NCI-H774 (cell line): ENCODE measurements at regions not wholly inside any gene's neighbourhood (a gene's known extent, or its start where the extent isn't known, plus 50 kb on each side); places are given as distances from the start of the nearest gene placed in this dataset.

Source experiments
- DNase-seq: peaks from one replicate; lab custom pipeline; 2025; lab: John Stamatoyannopoulos, UW

DNA sequence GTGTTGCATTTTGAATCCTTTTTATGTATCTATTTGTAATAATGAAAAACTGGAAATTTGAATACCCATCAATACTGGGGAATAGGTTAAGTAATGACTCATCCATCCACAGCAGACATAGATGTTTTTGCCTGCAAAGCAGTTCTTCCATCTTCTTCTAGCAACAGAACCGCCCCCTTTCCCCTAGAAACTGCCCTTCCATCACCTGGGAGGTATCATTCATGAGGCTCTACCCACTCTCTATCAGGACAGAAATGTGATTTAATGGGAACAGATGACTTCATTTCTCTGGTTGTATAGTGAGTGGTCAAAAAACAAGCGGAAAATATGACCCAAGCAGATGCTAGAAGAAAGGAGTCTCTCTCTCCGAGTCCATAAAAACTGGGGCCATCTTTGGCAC lies 532.8 kb downstream of the UQCRFS1 start:
- DNase-seq = no peak

DNA sequence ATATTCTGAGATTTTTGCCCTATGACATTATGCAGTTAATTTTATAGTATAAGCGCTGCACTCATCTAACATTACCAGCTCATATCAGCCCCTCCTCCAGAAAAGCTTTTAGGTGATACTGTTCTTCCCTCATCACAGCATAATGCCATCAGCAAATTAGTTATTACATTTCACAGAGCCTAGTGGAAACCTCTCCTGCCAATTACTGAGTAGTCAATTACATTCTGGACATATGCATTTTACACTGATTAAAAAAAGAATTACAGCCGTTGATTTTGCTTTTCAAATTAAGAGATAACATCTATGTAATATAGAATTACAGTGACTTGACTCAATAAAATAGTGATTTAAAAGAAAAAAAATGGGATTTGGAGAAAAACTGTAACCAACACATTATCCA lies 542.1 kb downstream of the UQCRFS1 start:
- DNase-seq = no peak

DNA sequence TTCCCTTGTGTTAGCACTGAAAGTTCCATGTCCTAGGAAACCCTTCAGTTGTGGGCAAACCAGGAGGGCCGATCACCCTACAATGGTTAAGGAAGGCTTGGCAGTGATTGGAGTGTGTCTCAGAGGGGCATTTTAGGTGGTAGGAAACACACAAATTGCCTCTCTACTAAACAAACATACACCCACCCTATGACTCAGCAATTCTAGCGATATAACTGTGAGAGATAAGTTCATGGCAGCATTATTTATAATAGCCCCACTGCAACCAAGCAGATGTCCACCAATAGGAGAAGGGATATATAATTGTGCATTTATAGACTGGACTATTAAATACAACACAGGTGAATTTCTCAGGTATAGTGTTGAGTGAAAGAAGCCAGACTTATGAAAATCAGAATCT lies 543.1 kb downstream of the UQCRFS1 start:
- DNase-seq = no peak

DNA sequence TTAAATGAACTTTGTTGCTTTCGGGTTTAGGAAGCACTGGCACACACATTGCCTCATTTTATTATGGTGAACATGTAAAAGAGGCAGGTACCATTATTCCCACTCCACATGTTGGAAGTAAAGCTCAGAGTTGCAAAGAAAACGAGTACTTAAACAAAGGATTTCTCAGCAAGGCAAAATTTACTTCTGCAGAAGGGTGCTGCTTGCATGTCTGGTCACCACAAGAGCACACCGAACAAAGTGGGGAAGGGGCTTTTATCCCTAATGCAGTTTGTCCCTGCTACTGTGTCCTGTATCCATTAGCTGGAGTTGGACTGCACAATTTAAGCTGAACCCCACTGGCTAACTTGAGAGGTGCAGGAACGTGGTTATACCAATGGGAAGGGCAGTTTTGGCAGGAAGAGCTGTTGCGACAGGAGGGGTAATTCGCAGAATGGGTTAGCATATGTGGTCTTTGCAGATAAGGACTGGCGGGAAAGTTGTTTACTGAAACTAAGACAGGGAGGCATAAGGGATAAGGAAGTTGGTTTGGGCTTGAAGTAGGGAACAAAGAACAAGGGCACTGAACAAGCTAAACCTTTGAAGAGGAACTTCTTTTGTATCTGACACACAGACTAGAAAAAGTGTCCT lies 545.5 kb downstream of the UQCRFS1 start:
- DNase-seq = no peak

DNA sequence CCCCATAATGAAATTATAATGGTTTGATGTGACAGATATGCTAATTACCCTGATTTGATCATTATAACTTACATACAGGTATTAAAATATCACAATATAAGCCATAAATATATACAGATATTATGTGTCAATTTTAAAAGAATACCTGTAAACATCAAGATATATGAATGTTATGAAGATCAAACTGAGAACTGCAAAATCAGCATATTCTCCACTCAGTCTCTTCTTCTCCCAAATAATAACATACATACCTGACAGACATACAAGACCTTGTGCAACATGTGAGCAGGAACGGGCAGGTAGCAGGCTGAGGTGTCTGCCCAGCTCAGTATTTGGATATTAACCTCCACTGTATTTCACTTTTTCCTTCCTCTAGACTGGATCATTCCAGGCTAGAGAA lies 547.2 kb downstream of the UQCRFS1 start:
- no peak for DNase-seq

DNA sequence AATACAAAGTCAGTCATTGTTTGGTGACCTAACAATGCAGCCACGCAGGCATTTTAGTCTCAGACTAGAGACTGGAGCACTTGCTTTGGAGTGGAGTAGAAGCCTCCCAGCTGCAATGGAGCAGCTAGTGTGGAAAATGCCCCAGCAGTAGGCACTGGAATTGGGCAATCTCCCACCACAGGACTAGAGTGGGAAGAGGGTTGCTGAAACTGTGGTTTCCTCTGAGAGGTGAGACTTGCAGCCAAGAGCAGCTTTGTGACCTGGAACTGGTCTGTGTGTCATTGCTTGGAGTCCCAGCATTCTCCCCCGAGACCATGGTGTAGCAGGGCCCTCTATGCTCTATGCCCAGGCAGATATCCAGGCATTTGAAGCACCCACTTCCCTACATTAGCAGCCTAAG lies 556.3 kb downstream of the UQCRFS1 start:
- DNase-seq = no peak

DNA sequence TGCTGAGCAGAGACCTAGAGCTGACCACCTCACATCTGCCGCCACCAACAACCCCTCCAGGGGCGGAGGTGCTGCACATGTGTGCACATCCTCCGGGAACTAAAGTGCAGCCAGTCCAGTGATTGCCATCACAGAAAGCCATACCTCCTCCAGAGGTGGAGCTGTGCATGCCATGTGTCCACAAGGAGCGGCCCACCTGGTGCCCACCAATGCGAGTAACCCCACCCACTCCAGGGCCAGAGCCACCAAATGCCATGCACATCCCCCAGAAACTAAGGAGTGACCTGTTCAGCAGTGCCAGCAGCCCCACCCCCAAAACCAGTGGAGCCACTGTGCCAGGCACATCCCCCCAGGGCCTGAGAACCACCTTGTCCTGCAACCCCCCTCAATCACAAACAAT lies 557.9 kb downstream of the UQCRFS1 start:
- no peak for DNase-seq

DNA sequence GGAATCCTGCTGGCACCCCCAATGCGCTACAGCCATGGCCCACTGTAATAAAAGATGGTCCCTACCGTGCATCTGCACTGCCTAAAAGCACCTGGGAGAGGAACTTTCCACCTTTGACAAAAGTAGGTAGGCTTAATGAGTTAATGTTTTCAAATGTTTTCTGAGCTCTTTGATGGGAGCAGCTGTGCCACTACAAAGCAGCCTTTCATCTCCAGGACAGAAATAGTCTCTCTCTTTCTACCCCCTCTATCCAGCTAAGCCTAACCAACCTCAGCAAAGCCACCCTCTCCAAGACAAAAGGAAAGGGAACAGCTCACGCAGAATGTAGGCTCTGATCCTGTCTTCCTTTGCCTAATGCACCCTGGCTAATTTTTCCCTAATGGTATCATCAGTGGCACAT lies 560.2 kb downstream of the UQCRFS1 start:
- no peak for DNase-seq

DNA sequence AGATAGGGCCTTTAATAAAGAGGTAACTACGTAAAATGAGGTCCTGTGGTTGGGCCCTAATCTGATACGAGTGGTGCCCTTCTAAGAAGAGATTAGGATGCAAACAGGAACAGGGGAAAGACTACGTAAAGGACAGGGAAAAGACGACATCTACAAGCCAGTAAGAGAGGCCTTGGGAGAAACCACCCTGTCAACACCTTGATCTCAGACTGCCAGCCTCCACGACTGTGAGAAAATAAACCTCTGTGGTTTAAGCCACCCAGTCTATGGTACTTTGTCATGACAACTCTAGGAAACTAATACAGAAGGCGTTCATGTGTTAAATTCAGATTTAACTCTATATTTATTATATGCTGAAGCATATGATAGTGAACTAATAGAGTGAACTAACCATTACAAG lies 566.3 kb downstream of the UQCRFS1 start:
- DNase-seq = no peak

DNA sequence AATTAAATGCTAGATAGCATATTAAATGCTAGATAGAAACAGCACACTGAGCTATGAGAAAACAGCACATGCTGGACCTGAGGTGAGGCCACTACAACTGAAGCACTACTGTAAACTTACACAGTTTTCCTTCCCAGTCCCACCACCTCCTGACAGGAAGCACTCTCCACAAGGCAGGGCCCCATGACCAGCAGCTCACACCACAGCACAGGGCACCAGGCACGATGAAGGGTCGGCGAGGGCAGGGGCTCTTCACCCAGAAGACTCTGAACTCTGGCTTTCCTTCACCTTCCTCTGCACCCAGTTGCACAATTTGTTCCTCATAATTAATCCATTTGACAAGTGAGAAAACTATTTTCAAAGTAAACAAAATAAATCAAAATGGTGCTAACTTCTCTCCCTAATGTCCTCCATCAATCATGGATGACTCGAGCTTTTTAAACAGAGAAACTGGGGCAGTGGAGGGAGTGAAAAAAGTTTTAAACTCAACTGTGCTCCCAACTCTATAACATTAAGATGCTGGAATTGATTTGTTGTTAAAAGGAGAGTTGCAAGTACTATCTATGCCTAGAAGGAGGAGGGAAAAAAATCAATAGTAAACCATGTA lies 568.7 kb downstream of the UQCRFS1 start:
- DNase-seq = no peak

DNA sequence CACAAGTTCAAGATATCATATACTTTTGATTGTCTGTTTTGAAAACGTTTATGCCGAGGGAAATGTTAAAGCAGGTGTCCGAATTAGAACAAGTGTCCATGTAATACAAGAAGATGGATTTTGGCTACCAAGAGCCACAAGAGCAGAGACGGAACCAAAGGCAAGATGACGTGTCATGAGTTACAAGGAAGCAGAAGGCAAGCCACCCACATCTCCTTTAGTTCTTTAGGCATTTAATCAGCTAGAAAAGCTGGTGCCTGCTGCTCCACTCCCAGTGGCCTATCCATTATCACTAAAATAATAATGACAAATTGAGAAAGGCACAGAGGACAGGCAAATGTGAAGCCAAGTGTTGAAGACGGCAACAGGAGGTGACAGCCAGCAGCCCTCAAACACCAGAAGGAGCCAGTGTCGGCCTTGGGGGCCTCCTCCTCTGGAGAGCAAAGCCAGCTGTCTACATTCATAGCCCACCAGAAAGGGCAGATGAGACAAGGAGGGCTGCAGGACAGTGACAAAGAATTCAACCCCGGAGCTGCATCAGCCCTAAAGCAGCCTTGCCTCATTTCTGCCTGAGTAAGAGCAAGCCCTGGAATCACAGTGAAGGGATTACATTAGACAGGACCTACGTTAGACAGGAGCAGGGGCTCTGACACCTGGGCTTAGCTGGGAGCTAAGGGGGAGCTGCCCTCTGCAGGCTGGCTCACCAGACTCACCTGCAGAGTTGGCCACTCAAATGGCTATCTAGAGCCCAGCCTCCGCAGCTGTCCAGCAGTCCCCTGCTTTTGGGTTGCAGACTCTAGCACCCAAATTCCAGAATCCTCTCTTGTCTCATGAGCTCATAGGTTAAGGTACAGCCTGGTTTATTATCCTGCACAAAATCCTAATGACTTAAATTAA lies 569.9 kb downstream of the UQCRFS1 start:
- DNase-seq = no peak

DNA sequence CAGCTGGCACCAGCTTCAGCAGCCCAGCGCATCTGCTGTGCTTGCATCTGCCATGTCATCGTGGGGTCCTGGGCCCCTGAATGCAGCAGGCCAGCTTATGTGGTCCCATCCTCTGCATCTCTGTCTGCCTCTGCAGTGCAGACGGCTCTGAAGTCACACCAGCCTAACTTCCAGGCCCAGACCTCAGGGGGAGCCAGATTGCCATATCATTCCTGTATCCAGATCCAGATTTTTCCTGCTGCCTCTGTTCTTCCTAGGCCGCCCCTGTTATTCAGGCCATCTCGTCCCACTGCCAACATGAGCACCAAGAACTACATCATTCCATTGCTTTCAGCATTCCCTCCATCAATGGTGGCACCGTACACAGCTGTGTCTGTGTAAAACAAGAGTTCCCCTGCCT lies 571.6 kb downstream of the UQCRFS1 start:
- no peak for DNase-seq

DNA sequence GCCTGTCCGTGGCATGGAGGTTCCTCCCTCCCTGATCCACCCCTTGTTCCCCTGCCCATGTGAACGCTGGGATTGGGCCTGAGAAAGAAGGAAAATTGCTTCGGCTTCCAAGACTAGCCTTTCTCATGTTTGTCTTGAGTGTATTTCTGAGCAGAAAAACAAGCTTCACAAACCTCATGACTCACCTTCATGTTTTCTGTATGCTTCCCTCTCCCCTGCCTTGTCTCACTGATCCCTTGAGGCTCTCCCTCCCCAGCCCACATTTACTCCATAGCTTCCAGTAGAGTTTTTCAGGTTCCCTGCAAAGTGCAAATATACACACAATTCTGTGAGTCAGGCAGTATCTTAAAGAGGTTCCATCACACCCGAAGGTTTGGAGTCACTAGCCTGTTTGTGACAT lies 572.4 kb downstream of the UQCRFS1 start:
- DNase-seq = no peak

DNA sequence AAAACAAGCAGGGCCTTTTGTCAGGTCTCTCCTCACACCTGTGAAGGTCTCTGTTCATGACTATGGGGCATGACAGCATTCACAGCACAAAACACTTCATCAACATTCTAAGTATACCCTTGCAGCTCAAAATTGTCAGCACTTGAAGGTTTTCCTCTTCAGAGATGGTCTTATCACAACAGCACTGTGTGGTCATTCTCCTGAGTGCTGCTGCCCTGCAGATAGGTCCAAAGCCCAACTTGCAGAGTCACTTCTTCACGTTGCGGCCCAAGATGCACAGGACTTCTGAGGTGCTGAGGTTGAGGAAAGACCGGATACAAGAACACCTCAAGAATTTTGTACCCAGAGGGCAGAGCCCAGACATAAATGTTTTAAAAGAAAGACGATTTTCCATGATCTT lies 574.5 kb downstream of the UQCRFS1 start:
- no peak for DNase-seq

DNA sequence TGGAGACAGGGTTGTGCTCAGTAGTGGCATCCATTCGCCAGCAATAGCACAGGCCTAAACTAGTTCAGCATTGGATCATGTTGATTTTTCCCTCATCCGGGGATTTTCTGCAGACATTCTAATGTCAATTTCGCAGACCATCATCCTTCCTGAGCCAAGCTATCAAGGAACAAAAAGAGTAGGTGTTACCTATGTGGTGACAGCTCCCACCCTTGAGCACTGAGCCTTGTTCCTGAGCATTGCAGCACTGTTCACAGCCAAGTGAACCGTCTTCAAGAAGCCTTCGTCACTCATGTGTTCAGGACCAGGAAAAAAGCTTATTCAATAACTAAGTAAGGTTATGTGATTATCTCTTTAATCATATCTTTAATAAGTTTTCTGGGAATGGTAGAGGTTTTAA lies 576.2 kb downstream of the UQCRFS1 start:
- DNase-seq = no peak

DNA sequence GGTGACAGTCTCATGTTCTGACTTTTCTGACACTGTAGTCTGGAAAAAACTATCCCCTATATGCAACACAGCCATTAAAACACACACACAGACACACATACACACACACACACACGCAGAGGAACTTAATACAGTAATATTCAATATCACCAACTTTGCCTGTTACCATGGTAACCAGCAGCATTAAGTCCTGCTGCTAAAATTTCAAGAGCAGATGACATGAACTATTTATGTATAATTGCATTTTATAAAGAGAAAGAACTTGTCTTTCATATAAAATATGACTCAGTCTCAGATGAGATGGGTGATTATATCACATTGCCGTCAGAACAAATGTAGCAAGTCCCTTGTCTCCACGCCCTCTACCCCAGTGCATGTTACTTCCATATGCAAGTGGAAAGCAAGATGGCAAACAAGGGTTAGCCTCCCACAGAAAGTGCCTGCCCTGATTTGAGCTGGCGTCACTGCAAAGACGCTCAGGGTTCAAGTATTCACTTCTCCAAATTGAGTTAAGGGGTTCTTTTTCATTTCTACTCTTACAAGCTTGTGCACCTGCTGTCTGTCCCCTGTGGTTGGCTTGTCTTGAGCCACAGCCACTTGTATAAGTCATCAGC lies 576.8 kb downstream of the UQCRFS1 start:
- no peak for DNase-seq

DNA sequence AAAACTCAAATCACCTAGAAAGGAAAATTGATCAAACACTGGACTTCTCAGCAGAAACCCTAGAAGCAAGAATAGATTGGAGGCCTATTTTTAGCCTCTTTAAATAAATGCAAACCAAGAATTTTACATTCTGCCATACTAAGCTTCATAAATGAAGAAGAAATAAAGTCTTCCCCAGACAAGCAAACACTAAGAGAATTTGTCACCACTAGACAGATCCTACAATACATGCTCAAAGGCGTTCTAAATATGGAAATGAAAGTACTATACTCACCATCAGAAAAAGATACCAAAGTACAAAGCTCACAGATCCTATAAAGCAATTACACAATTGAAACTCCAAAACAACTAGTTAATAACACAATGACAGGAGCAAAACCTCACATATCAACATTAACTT lies 578.1 kb downstream of the UQCRFS1 start:
- DNase-seq = no peak

DNA sequence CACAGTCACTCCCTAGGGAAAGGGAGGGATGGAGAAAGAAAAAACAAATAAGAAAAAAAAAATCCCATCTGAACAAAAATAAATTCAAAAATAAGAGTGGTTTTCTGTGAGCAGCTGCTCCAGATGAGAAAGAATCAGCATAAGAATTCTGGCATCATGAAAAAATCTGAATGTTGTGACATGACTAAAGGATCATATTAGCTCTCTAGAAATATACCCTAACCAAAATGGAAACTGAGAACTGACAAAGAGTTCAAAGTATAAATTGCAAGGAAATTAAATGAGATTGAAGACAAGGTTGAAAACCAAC lies 579.0 kb downstream of the UQCRFS1 start:
- no peak for DNase-seq

DNA sequence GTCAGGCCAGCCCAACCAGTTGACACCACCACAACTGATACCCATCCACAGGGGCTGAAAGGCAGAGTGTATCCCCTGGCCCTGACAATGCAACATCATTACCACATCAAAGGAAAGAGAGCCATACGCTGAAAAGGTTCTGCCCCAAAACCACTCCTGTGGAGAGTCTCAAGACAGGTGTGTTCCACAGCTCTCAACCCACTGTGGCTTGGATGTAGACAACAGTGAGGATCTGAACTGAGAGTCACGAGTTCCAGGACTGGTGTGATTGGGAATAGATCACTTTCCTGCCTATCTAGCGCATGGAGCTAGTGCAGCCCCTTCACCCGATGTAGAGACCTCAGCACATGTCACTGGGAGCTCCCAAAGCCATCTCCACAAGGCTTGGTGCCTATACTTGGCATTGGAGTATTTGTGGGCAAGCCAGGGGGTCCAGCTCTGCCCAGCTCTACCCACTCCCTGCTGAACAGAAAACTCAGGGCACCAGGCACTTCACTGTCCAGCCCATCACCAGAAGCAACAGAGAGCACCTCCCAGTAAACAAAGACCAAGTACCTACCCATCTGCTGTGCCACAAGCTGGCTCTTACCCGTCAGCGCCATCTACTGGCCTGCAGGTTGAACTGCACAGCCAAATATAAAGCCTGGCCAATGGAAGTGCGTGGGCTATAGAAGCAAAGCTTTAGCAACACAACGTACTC lies 579.5 kb downstream of the UQCRFS1 start:
- peak; percentile 24 for DNase-seq

DNA sequence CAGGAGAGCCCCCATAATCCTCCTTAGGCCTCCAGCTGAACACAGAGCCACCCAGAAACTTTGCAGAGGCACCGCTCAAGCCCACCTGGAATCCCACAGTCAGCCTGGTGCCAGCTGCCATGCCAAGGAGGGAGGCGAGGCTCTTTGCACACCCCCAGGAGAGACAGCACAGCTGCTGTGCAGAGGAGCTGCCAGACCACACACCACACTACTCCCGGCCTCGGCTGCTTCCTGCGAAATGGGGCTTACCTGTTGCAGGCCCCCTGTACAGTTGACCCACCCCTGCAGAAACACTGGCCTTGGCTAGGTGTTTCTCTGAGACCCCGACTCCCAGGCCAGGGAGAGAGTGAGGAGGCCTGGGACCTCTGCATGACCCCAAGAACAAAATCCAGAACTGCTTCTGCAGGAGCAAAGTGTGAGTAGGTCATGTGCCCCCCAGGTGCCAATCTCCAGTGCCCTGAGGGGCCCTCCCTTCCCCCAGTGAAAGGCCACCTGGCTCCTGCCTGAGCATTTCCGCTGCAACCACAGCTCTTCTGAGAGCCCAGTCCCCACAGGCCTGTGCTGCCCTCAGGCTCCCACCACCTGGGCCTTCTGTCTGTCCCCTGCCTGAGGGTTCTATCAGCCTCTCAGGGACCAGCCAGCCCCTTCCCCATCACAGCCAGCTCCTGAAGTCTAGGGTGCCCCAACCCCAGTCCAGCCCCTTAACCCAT lies 580.4 kb downstream of the UQCRFS1 start:
- no peak for DNase-seq

DNA sequence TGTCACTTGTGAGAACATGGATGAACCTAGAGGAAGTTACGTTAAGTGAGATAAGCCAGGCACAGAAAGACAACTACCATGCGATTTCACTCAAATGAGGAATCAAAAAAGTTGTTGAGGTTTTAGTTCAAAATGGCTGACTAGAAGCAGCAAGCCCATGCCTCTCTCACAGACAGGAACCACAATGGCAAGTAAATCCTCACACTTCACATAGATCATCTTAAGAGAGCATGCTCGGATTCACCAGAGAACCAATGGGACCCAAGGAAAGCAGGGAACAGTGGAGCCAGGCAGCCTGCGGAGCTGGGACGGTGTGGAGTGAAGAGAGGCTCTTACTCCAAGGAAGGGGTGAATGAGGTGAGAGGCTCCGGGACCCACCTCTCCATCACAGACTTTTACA lies 581.0 kb downstream of the UQCRFS1 start:
- DNase-seq = no peak

DNA sequence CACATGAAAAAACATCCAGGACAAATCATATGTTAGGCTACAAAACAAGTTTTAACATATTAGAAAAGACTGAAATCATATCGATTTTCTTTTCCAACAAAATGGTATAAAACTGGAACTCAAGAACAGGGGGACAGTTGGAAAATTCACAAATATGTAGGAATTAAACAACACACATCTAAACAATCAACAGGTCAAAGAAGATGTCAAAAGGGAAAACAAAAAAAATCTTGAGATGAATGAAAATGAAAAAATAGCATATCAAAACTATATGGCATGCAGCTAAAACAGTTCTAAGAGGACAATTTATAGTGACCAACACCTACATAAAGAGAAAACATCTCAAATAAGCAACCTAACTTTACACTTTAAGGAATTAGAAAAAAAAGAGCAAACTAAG lies 585.3 kb downstream of the UQCRFS1 start:
- DNase-seq = no peak
